ENCODE measurements at regions not wholly inside any gene's neighbourhood (a gene's known extent, or its start where the extent isn't known, plus 50 kb on each side); places are given as distances from the start of the nearest gene placed in this dataset.

GRCh38 chr16:89027281-89027680, 50.3 kb upstream of the CBFA2T3 start:
- DNase-seq (ENCODE audit: low read depth, low spot score), result no peak

- no peak for DNase-seq (ENCODE audit: low read depth, low spot score)
Measured at GRCh38 chr16:89031715-89032659, 55.0 kb upstream of the CBFA2T3 start.

GRCh38 chr16:89033304-89033703, 56.3 kb upstream of the CBFA2T3 start:
- DNase-seq (ENCODE audit: low read depth, low spot score), result no peak

GRCh38 chr16:89033796-89034572, 57.0 kb upstream of the CBFA2T3 start:
- no peak for DNase-seq (ENCODE audit: low read depth, low spot score)

GRCh38 chr16:89034573-89034961, 57.6 kb upstream of the CBFA2T3 start:
- no peak for DNase-seq (ENCODE audit: low read depth, low spot score)

GRCh38 chr16:89034971-89035668, 58.1 kb upstream of the CBFA2T3 start:
- no peak for DNase-seq (ENCODE audit: low read depth, low spot score)

GRCh38 chr16:89035669-89036570, 57.7 kb upstream of the ACSF3 start:
- DNase-seq (ENCODE audit: low read depth, low spot score), result no peak

GRCh38 chr16:89036776-89037175, 56.9 kb upstream of the ACSF3 start:
- DNase-seq (ENCODE audit: low read depth, low spot score), result no peak

GRCh38 chr16:89037261-89038152, 56.1 kb upstream of the ACSF3 start:
- peak; percentile 5 for DNase-seq (ENCODE audit: low read depth, low spot score)

GRCh38 chr16:89038221-89038721, 55.4 kb upstream of the ACSF3 start:
- no peak for DNase-seq (ENCODE audit: low read depth, low spot score)

GRCh38 chr16:89038811-89039735, 54.6 kb upstream of the ACSF3 start:
- no peak for DNase-seq (ENCODE audit: low read depth, low spot score)

- DNase-seq (ENCODE audit: low read depth, low spot score), result no peak
Measured at GRCh38 chr16:89039756-89040155, 53.9 kb upstream of the ACSF3 start.

- DNase-seq (ENCODE audit: low read depth, low spot score), result no peak
Measured at GRCh38 chr16:89040391-89040790, 53.3 kb upstream of the ACSF3 start.

- DNase-seq (ENCODE audit: low read depth, low spot score), result no peak
Measured at GRCh38 chr16:89040861-89041570, 52.6 kb upstream of the ACSF3 start.

GRCh38 chr16:89041571-89042481, 51.8 kb upstream of the ACSF3 start:
- DNase-seq (ENCODE audit: low read depth, low spot score), result no peak

GRCh38 chr16:89042711-89043551, 50.7 kb upstream of the ACSF3 start:
- DNase-seq (ENCODE audit: low read depth, low spot score), result no peak

All from iPS DF 19.7 (cell line).